Tibial nerve (tissue), 4 donors: ENCODE measurements at regions not wholly inside any gene's neighbourhood (a gene's known extent, or its start where the extent isn't known, plus 50 kb on each side); places are given as distances from the start of the nearest gene placed in this dataset.

Source experiments
- CTCF ChIP-seq, 5 experiments: fragments of 200-600 bp in 3 of 5; fragments of 450-650 bp in 2 of 5; sonication (generic) in 3 of 5; IDR thresholded peaks; one replicate each; pipeline ENCODE4 v1.5.1; 2016 to 2019; ENCODE audit warnings: antibody characterized with exemption in 5 of 5, mild to moderate bottlenecking in 3 of 5, moderate library complexity in 2 of 5
- EP300 ChIP-seq, 2 donors: sonication (generic); formaldehyde crosslinking; IDR thresholded peaks; one replicate each; pipeline ENCODE4 v1.6.1; 2017; ENCODE audit warnings: antibody characterized with exemption in 2 of 2, mild to moderate bottlenecking in 1 of 2

DNA sequence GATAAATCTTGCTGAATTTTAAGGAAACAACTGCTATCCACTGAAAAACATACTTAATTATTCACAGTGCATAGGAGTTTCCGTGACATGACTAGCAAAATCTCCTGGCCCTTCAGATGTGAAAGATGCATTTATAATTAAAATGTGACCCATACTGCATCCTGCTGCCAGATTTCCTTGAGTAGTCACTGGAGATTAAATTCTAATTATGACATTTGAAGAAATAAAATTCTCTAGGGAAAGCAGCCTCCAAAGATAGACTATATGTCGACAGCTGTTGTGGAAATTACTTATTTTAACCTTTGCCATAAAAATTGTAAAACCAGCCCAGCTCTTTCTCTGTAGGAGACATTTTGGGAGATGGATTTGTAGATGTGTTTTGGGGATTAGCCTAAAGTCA is 193.6 kb upstream of the SMC2 start:
- TF ChIP-seq CTCF (IDR thresholded peaks at IDR 0.05), result no peak
- TF ChIP-seq EP300 (IDR thresholded peaks at IDR 0.05), result no peak
